OCI-LY3 (cell line): ENCODE measurements at regions not wholly inside any gene's neighbourhood (a gene's known extent, or its start where the extent isn't known, plus 50 kb on each side); places are given as distances from the start of the nearest gene placed in this dataset.
"Not testable (repeated sequence)": the region's sequence is repeated elsewhere in the genome, so short reads cannot be mapped to it uniquely, and the experiment has no call there.

ENCODE experiments used
- H2AFZ ChIP-seq: fragments of 200-600, 300-600 bp; shearing (Covaris generic); 2 replicates; pipeline ENCODE4 v1.6.0; 2014; ENCODE audit warnings: antibody characterized with exemption, low read depth, low read length
- H3K27ac ChIP-seq: fragments of 200-600, 300-600 bp; sonication (generic); 2 replicates; pipeline ENCODE4 v1.5.1; 2014; ENCODE audit warnings: mild to moderate bottlenecking, low read length, moderate library complexity, mixed read lengths
- H3K27me3 ChIP-seq: fragments of 200-600, 300-600 bp; sonication (generic); 2 replicates; pipeline ENCODE4 v1.6.1; 2014; ENCODE audit warnings: low read depth, low read length, mixed read lengths
- H3K36me3 ChIP-seq: fragments of 200-600, 300-600 bp; sonication (generic); replicated peaks from 2 replicates; pipeline ENCODE3; 2014; ENCODE audit warnings: low read depth, low read length, mixed read lengths
- H3K4me1 ChIP-seq: fragments of 300-600, 200-600 bp; sonication (generic); 2 replicates; pipeline ENCODE4 v1.6.1; 2014; ENCODE audit warnings: low read length, mixed read lengths
- H3K4me2 ChIP-seq: fragments of 200-600, 300-600 bp; sonication (generic); 2 replicates; pipeline ENCODE4 v1.6.1; 2014; ENCODE audit warnings: low read length, mixed read lengths
- H3K4me3 ChIP-seq: fragments of 300-600, 200-600 bp; sonication (generic); 2 replicates; pipeline ENCODE4 v1.5.1; 2014; ENCODE audit warnings: antibody characterized with exemption, mild to moderate bottlenecking, low read length, moderate library complexity
- H3K79me2 ChIP-seq: fragments of 300-600, 200-600 bp; shearing (Covaris generic); 2 replicates; pipeline ENCODE4 v1.6.1; 2014; ENCODE audit warnings: mild to moderate bottlenecking, low read length, mixed read lengths
- H3K9ac ChIP-seq: fragments of 300-600, 200-600 bp; shearing (Covaris generic); 2 replicates; pipeline ENCODE4 v1.6.0; 2014; ENCODE audit warnings: mild to moderate bottlenecking, low read length, moderate library complexity
- H3K9me3 ChIP-seq: fragments of 200-600, 300-600 bp; shearing (Covaris generic); 2 replicates; pipeline ENCODE4 v1.6.1; 2014; ENCODE audit warnings: low read length, mixed read lengths; ENCODE audit not compliant: insufficient read depth
- H4K20me1 ChIP-seq: fragments of 200-600, 300-600 bp; sonication (generic); 2 replicates; pipeline ENCODE4 v1.6.1; 2016; ENCODE audit warnings: low read length, mixed read lengths; ENCODE audit not compliant: insufficient read depth

- not testable (repeated sequence) for H3K36me3 ChIP-seq
These were observed 177.1 kb downstream of the SPATA31A1 start for GRCh38 chr9:39532597-39532996.

DNA sequence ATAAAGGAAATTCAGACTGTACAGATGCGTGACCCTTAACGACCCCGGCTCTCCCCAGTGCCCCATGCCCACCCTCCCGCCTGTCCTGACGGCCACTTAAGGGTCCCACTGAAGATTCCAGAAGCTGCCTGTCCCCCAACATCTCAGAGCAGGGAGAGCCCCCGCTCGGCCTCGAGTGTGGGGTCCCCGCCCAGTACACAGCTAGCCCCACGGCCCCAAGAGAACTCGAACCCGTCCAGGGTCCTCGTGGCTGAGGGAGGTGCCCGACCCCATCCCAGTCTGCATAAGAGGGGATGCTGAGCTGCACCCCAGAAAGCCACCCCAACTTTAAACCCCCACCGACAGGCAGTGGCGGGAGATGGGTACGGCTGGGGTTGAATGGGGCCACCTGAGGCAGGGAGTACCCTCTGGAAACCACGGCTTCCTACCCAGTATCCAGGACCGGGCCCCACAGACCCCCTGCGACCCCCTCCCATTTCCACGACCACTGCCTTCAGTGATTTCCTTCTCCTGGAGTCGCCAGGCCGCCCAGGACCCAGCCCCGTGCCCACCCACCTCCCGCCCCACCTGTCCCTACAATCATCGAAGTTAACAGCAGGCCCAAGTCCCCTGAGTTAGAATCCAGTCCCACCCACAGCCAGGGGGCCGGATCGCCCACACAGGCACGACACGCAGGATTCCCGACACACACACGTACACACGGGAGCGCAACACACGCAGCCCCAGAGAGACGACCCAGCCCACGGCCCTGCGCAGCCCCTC is 177.7 kb downstream of the SPATA31A1 start:
- H3K27me3 ChIP-seq, H2AFZ ChIP-seq, H3K4me3 ChIP-seq, H3K36me3 ChIP-seq, H3K9me3 ChIP-seq, H3K79me2 ChIP-seq, H4K20me1 ChIP-seq, H3K4me1 ChIP-seq, H3K9ac ChIP-seq, H3K4me2 ChIP-seq, H3K27ac ChIP-seq: not testable (repeated sequence)

More at GRCh38 chr9:39532597-39532996, 177.1 kb downstream of the SPATA31A1 start:
- H2AFZ ChIP-seq, H3K27ac ChIP-seq, H3K9ac ChIP-seq, H3K27me3 ChIP-seq, H3K9me3 ChIP-seq, H3K4me2 ChIP-seq, H3K79me2 ChIP-seq, H3K4me3 ChIP-seq, H4K20me1 ChIP-seq, H3K4me1 ChIP-seq: not testable (repeated sequence)

DNA sequence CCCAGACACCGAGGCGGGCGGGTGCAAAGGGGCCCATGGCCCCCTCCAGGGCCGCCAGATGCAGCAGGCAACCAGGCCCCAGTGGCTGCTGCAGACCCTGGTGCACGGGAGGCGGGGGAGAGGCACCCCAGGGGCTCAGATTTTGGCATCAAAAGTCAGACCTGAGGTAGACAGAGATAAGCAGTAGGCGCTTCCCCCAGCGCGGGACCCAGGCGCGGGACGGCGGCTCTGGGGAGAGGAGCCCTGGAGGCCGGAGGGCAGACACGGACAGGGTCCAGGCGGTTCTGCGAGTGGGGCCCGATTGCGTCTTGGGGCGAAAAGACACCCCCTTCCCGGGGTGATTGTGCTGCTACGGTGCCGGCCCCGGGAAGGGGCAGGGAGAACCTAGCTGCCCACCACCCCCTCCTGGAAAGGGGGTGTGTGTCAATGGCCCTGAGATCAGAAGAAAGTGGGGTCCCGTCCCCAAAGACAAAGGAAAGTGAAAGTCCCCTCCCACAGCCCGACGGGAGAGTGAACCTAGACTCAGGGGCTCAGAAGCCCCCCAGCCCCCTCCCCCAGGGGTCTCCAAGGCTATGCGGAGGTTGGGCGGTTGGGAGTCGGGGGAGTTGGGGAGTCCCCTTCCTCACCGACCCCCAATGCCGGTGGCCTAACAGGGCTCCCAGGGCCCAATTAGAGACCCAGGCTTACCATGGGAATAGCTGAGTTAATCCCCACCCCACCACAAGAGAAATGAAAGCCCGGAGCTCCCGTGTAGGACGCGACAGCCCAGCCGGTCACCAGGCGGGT is 178.5 kb downstream of the SPATA31A1 start:
- H3K36me3 ChIP-seq, H3K27me3 ChIP-seq, H3K4me2 ChIP-seq, H2AFZ ChIP-seq, H4K20me1 ChIP-seq, H3K4me1 ChIP-seq, H3K9me3 ChIP-seq, H3K79me2 ChIP-seq, H3K9ac ChIP-seq, H3K27ac ChIP-seq, H3K4me3 ChIP-seq: not testable (repeated sequence)

DNA sequence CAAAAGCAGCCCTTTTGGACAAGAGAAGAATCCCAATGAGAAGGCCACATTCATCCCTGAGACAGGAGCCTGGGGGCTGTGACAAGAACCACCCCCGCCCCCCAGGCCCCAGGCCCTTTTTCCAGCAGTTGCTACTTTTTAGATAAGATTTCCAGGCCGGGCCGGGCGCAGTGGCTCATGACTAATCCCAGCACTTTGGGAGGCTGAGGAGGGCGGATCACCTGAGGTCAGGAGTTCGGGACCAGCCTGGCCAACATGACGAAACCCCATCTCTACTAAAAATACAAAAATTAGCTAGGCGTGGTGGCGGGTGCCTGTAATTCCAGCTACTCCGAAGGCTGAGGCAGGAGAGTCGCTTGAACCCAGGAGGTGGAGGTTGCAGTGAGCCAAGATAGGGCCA is 179.4 kb downstream of the SPATA31A1 start:
- H3K4me3 ChIP-seq, H3K79me2 ChIP-seq, H3K27ac ChIP-seq, H3K4me1 ChIP-seq, H2AFZ ChIP-seq, H3K4me2 ChIP-seq, H3K36me3 ChIP-seq, H3K9ac ChIP-seq, H3K27me3 ChIP-seq, H3K9me3 ChIP-seq, H4K20me1 ChIP-seq: not testable (repeated sequence)

DNA sequence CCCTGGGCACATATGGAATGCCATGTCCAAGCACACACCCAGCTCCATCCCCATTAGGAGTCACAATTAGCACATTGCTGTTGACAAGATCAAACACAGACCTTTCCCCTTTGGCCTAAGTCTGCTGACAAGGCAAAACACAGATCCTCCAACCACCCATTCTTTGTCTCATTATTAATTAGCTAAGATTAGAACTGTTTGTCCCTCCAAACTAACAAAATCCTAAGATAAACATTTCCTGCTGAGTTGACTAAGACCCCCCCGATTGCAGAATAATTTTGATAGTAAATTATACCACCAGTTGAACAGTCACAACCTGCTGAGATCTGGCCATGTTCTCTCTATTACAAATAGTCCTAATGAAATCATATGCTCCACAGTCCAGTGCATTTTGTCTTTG is 186.7 kb downstream of the SPATA31A1 start:
- not testable (repeated sequence) for H3K4me3 ChIP-seq, H3K9me3 ChIP-seq, H3K4me2 ChIP-seq, H3K79me2 ChIP-seq, H4K20me1 ChIP-seq, H3K27ac ChIP-seq, H2AFZ ChIP-seq, H3K9ac ChIP-seq, H3K4me1 ChIP-seq, H3K27me3 ChIP-seq, H3K36me3 ChIP-seq

GRCh38 chr9:39545079-39545478 is 189.6 kb downstream of the SPATA31A1 start:
- not testable (repeated sequence) for H3K27me3 ChIP-seq

DNA sequence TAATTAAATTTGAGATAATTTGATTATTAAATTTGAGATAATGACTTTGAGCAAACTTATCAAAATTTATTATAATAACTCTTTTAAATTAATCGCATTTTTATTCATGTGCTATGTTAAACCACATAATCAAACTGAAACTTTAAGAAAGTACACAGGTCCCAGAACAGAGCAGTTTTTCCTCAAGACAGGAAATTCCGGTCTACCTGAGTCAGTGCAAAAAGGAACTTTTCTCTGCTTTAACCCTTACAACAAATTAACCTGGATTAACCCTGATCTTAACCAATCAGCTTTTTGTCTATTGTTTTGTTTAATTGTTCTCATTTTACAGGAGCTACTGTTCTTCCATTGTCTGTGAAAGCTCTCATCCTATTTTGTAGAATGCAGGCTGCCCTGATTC is 195.1 kb downstream of the SPATA31A1 start:
- H3K36me3 ChIP-seq, H3K4me2 ChIP-seq, H3K4me3 ChIP-seq, H3K27ac ChIP-seq, H3K79me2 ChIP-seq, H3K27me3 ChIP-seq, H2AFZ ChIP-seq, H3K4me1 ChIP-seq, H4K20me1 ChIP-seq, H3K9me3 ChIP-seq, H3K9ac ChIP-seq: not testable (repeated sequence)

More at GRCh38 chr9:39545079-39545478, 189.6 kb downstream of the SPATA31A1 start:
- not testable (repeated sequence) for H3K9ac ChIP-seq, H3K36me3 ChIP-seq, H2AFZ ChIP-seq, H3K79me2 ChIP-seq, H4K20me1 ChIP-seq, H3K4me2 ChIP-seq, H3K4me3 ChIP-seq, H3K9me3 ChIP-seq, H3K4me1 ChIP-seq, H3K27ac ChIP-seq

- not testable (repeated sequence) for H3K4me1 ChIP-seq, H3K79me2 ChIP-seq, H2AFZ ChIP-seq, H3K4me2 ChIP-seq, H3K9ac ChIP-seq, H3K9me3 ChIP-seq, H3K4me3 ChIP-seq, H4K20me1 ChIP-seq, H3K27ac ChIP-seq, H3K27me3 ChIP-seq, H3K36me3 ChIP-seq
These were observed 196.1 kb downstream of the SPATA31A1 start for GRCh38 chr9:39551544-39551943.

DNA sequence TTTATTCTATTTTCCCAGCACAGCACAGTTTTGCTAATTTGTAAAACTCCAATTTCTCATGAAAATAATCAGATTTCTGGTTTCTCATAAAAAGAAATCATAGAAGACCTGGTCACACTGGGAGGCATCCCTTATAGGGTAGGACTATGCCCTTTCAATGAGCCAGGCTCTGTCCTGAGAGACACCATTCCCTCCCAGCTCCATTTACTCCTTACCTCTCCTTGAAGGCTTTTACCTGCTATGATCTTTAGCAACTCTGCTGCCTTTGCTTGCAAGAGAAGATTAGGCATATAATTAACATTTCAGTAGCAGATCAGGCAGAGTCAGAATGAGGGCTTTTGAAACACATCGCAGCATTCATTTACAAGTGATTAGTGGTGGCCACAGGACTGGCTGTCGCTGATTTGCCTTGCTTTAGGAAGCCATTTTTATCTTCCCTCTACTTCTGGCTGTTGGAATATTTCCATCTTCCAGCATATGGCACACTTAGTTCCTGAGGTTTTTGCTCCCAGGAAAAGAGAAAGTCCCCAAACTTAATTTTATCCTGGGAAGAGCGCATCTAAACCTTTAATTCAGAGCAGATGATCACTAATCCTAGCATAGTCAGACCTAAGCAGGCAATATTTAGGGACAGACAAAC is 196.9 kb downstream of the SPATA31A1 start:
- not testable (repeated sequence) for H3K4me1 ChIP-seq, H2AFZ ChIP-seq, H3K27ac ChIP-seq, H3K4me3 ChIP-seq, H3K9me3 ChIP-seq, H3K79me2 ChIP-seq, H3K4me2 ChIP-seq, H3K27me3 ChIP-seq, H3K36me3 ChIP-seq, H3K9ac ChIP-seq, H4K20me1 ChIP-seq
